Thyroid gland (tissue), 4 donors: ENCODE measurements at regions not wholly inside any gene's neighbourhood (a gene's known extent, or its start where the extent isn't known, plus 50 kb on each side); places are given as distances from the start of the nearest gene placed in this dataset.
"Not testable (repeated sequence)": the region's sequence is repeated elsewhere in the genome, so short reads cannot be mapped to it uniquely, and the experiment has no call there.

Experiments
- DNase-seq, 2 donors: peaks; one replicate each; pipeline ENCODE4 v3.0.0-alpha.2; 2019
- H3K27ac ChIP-seq, 3 donors: fragments of 200-600 bp; sonication (generic); 1 replicate in 2 of 3; 2 replicates in 1 of 3; pipeline ENCODE4 v1.5.1; 2016 to 2019; ENCODE audit warnings: mild to moderate bottlenecking in 1 of 3, moderate library complexity in 1 of 3
- H3K27me3 ChIP-seq: fragments of 200-600 bp; sonication (generic); one replicate; pipeline ENCODE4 v1.5.1; 2019
- H3K36me3 ChIP-seq, 2 donors: fragments of 200-600 bp; sonication (generic); one replicate each; pipeline ENCODE4 v1.5.1; 2016 to 2019
- H3K4me1 ChIP-seq, 2 donors: fragments of 200-600 bp; sonication (generic); one replicate each; pipeline ENCODE4 v1.5.1; 2017 to 2019
- H3K4me3 ChIP-seq, 3 donors: fragments of 200-600 bp; sonication (generic); replicated peaks in 1 of 3; 1 replicate in 2 of 3; 2 replicates in 1 of 3; pipeline ENCODE4 v1.5.1; 2016; ENCODE audit warnings: mild to moderate bottlenecking in 1 of 3
- H3K9me3 ChIP-seq: fragments of 200-600 bp; sonication (generic); one replicate; pipeline ENCODE4 v1.5.1; 2017
- CTCF ChIP-seq, 6 experiments: fragments of 200-600 bp in 3 of 6; fragments of 450-650 bp in 3 of 6; sonication (generic) in 3 of 6; IDR thresholded peaks; one replicate each; pipeline ENCODE4 v1.5.1; 2016 to 2019; ENCODE audit warnings: antibody characterized with exemption in 6 of 6, mild to moderate bottlenecking in 2 of 6, inconsistent platforms in 1 of 6, moderate library complexity in 1 of 6
- POLR2A ChIP-seq, 2 donors: fragments of 450-650 bp; IDR thresholded peaks; one replicate each; pipeline ENCODE4 v1.6.1; 2017; ENCODE audit warnings: antibody characterized with exemption in 2 of 2, mild to moderate bottlenecking in 2 of 2, moderate library complexity in 1 of 2
- WGBS, 2 donors: methylation state at CpG; one replicate each; pipeline ENCODE4 v1.1.5; 2017; 5-methylcytosine and 5-hydroxymethylcytosine counted together
- intact Hi-C: fragments of 100-400 bp; cut with DNase I; formaldehyde crosslinking; loops from one replicate; pipeline ENCODE4 v1.15.1; 2023

GRCh38 chr9:22657713-22658112 lies 211.1 kb downstream of the DMRTA1 start:
- DNase-seq, result no peak
- Histone ChIP-seq H3K27me3 (no peaks in the 10 kb centered on the region), H3K4me3 (no peak overlapping the region), H3K9me3 (no peaks in the 10 kb centered on the region), H3K36me3 (no peaks in the 10 kb centered on the region), H3K27ac (no peak overlapping the region), H3K4me1 (no peaks in the 10 kb centered on the region)
- WGBS, 2 donors, result 70 to 76% methylated on average over 1 of the region's 1 CpG
- TF ChIP-seq POLR2A (IDR thresholded peaks at IDR 0.05) (no peak), CTCF (IDR thresholded peaks at IDR 0.05) (no peak)
- intact Hi-C loops, result no loop called here

- H3K27me3 ChIP-seq, H3K27ac ChIP-seq, H3K36me3 ChIP-seq, H3K9me3 ChIP-seq, intact Hi-C loops, H3K4me1 ChIP-seq, H3K4me3 ChIP-seq, DNase-seq: not testable (repeated sequence)
- 67 to 73% methylated on average over 2 of the region's 2 CpGs for WGBS, 2 donors
These were observed 211.9 kb downstream of the DMRTA1 start for GRCh38 chr9:22658484-22658883.

- TF ChIP-seq POLR2A (IDR thresholded peaks at IDR 0.05) (no peak), CTCF (IDR thresholded peaks at IDR 0.05) (no peak)
- intact Hi-C loops, result no loop called here
- Histone ChIP-seq H3K9me3 (no peaks in the 10 kb centered on the region), H3K36me3 (no peaks in the 10 kb centered on the region), H3K4me1 (no peaks in the 10 kb centered on the region), H3K27ac (no peak overlapping the region), H3K27me3 (no peaks in the 10 kb centered on the region), H3K4me3 (no peak overlapping the region)
- 62 to 84% methylated on average over 3 of the region's 3 CpGs for WGBS, 2 donors
- DNase-seq, result no peak
These were observed 235.9 kb downstream of the DMRTA1 start for GRCh38 chr9:22682536-22682935.

GRCh38 chr9:22682961-22683699 lies 236.5 kb downstream of the DMRTA1 start:
- DNase-seq, result no peak
- no peak overlapping the region for H3K4me3 ChIP-seq
- intact Hi-C loops, result no loop called here
- no peaks in the 10 kb centered on the region for H3K27me3 ChIP-seq
- H3K27ac ChIP-seq, result no peak overlapping the region
- 63 to 65% methylated on average over 4 of the region's 4 CpGs for WGBS, 2 donors
- no peaks in the 10 kb centered on the region for H3K9me3 ChIP-seq
- H3K4me1 ChIP-seq, result no peaks in the 10 kb centered on the region
- TF ChIP-seq CTCF (IDR thresholded peaks at IDR 0.05) (no peak), POLR2A (IDR thresholded peaks at IDR 0.05) (no peak)
- no peaks in the 10 kb centered on the region for H3K36me3 ChIP-seq

- TF ChIP-seq POLR2A (IDR thresholded peaks at IDR 0.05) (no peak), CTCF (IDR thresholded peaks at IDR 0.05) (no peak)
- no peak overlapping the region for H3K4me3 ChIP-seq
- DNase-seq, result no peak
- H3K27me3 ChIP-seq, result no peaks in the 10 kb centered on the region
- H3K4me1 ChIP-seq, result no peaks in the 10 kb centered on the region
- intact Hi-C loops, result no loop called here
- no peak overlapping the region for H3K27ac ChIP-seq
- no peaks in the 10 kb centered on the region for H3K9me3 ChIP-seq
- no peaks in the 10 kb centered on the region for H3K36me3 ChIP-seq
- 38 to 47% methylated on average over 2 of the region's 2 CpGs for WGBS, 2 donors
These were observed 237.1 kb downstream of the DMRTA1 start for GRCh38 chr9:22683700-22684075.
